HG03442 (cell line): ENCODE measurements at regions not wholly inside any gene's neighbourhood (a gene's known extent, or its start where the extent isn't known, plus 50 kb on each side); places are given as distances from the start of the nearest gene placed in this dataset.
A peak's percentile ranks its signal among the peaks of the same experiment; 100 is the strongest.
"Not testable (repeated sequence)": the region's sequence is repeated elsewhere in the genome, so short reads cannot be mapped to it uniquely, and the experiment has no call there.

Source experiments
- ATAC-seq: cut with Tn5 transposase; IDR thresholded peaks from one replicate; pipeline ENCODE4 v1.9.1; 2021; ENCODE audit warnings: mild to moderate bottlenecking, moderate library complexity; ENCODE audit not compliant: unreplicated experiment

DNA sequence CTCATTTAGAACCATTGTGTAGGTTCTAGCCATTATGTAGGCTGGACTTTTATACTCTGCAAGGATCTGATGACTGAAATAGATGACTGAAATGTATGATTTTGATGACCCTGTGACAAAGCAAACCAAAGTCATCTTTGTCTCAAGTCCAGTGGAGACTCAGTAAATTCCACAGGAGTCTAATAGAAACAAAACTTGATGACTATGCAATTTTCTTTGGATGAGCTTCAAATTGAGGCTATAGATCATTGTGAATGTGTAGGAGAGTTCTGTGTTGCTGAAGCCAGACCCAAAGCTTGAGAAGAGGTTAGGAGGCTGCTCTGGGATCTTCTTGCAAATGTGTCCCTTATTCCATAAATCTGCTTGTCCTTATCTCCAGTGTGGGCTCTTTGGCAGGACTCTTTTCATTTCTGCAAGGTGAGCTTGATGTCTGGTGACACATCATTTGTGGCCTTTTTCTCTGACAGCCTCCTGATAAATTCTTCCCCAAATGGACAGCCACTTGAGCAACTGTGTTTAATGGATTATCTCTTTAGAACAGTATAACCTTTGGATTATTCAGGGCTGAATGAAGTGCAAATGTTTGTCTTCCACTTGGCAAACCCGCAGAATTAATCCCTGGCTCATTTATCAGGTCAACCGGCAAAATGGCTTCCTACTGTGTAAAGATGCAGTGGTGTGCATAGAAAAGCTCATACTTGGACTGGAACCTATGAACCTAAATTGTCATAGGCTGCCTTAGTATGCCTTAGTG, 235.1 kb upstream of the ANKH start:
- ATAC-seq, result no peak

DNA sequence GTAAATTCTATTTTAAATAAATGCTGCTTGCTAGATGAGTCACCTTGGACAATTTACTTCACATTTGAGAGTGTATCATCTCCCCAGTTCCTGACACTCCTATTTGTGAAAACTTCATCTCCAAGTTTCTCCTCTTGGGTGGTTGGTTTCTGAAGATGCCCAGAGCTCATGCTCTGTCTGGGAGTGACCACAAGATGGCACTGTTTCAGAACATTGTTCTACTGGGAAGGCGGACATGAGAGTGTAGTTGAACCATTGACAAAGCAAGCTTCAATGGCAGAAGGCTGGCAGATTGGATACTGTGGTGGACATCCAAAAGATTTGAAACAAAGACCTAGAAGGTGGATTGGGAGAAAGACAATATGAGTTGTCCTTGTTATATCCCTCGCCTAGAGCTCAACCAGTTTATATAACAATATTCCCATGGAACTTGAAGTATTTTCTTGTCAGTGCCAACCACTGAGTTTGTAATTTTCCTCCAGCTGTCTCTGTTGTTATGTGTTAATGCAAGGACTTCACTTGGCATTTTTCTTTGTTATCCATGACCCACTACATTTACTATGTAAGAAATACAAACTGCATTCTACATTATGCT, 234.3 kb upstream of the ANKH start:
- ATAC-seq, result peak; percentile 93

DNA sequence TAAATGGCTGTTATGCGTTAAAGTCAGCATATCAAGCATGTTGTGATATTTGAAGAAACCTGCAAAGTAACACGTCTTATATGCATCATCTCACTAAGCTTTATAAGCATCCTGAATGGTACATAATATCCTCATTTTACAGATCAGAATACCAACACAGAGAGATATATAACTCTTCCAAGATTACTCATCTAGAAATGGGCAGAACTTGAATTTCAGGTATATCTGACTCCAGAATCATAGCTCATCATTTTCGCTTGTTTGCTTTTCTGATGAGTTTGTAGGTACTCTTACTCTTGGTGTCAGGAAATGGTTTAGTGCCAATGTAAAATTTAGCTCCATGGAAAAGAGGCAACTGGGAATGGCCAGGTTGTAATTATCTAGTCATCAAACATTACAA, 232.3 kb upstream of the ANKH start:
- no peak for ATAC-seq

DNA sequence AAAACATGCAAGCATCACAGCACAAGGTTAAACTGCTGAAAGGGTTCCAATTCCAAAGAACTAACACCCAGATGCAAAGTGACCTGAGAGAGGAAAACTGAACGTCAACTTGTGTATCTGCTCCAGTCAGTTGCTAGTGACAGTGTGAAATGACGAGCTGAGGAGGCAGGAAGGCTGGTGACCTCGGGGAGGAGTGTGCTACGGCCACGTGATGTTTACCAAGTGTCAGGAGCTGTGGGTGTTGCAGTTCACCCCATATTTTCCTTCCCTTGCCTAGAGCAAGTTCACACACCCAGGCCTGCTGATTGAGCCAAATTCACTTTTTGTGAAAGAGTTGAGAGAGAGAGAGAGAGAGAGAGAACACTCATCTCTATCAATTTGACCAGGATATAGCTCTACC, 231.6 kb upstream of the ANKH start:
- ATAC-seq, result no peak

DNA sequence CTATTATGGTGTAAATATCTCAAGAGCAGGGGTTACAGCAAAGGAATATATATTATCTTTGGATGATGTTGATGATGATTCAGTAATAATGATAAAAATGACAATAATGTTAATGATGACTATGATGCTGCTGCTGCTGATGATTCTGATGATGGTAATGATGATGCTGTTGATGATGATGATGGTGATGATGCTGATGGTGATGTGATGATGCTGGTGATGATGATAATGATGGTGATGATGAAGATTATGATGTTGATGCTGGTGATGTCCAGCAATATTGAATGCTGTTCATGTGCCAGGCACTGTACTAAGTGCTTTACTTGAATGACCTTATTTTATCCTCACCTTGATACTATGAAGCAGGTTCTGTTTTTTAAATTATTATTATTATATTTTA, 226.0 kb upstream of the ANKH start:
- no peak for ATAC-seq

DNA sequence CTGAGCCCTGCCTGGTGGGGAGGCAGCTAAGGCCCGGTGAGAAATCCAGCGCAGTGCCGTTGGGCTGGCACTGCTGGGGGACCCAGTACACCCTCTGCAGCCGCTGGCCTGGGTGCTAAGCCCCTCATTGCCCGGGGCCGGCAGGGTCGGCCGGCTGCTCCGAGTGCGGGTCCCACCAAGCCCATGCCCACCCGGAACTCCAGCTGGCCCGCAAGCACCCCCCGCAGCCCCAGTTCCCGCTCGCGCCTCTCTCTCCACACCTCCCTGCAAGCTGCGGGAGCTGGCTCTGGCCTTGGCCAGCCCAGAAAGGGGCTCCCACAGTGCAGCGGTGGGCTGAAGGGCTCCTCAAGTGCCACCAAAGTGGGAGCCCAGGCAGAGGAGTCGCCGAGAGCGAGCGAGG, 225.1 kb upstream of the ANKH start:
- ATAC-seq, result not testable (repeated sequence)

DNA sequence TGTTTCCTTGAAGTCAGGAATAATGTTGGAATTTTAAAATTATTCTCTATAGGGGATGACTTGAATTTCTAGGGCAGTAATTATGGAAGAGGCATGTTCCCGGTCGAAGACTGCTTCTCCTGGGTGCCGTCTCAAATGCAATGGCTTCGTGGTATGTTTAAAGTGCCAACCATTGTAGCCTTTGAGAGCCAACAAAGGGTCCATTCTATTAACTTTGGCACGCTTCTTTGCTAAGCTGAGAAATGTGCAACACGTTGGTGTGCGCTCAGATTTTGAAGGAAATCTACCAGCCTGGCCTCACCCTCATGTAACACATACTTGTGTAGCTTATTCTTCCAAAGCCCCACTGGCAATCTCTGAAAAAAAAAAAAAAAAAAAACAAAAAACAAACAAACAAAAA, 221.2 kb upstream of the ANKH start:
- no peak for ATAC-seq

DNA sequence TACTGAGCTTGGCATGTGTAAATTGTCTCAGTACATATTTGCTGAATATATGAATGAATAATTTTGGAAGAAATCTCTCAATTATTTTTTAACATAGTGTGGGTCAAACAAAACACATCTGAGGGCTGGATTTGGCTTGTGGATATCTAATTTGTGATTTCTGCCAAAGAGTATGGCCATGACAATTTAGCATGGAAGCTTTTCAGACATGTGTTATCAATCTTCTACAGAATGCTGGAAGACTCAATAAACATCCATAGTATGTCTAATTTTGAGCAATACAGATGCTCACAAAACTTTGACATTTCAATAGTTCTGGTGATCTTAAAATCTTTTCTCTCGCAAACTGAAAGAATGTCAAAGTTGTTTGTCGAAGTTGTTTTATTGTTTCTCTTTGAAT, 214.1 kb upstream of the ANKH start:
- no peak for ATAC-seq

DNA sequence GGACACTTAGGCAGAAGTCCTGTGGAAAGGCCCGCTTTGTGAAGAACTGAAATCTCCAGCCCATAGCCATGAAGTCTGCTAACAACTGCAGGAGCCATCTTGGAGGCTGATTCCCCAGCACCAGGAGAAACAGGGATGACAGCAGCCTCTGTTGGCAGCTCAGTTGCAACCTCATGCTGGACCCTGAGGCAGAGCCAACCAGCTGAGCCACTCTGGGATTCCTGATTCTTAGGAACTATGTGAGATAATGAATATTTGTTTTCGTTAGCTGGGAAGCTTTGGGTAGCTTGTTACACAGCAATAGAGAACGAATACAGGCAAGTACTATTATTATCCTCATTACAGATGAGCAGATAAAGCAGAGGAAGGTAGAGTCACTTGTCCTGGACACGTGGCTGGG, 210.5 kb upstream of the ANKH start:
- no peak for ATAC-seq

DNA sequence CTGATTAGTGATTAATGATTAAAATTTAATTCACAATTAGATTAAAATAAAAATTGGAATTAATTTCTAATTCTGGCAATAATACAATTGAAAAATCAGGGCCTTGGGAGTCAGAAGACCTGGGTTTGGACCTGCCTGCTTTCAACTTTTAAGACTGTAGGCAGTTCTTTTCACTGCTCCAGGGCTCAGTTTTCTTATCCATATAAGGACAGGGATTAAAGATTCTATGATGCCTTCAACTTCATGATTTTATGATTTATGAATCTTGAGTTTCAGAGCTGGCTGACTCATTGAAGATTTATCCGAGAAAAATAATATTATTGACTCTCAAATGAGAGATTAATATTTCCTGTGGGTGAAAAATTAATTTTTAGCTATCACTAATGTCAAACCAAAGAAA, 208.6 kb upstream of the ANKH start:
- ATAC-seq, result no peak

DNA sequence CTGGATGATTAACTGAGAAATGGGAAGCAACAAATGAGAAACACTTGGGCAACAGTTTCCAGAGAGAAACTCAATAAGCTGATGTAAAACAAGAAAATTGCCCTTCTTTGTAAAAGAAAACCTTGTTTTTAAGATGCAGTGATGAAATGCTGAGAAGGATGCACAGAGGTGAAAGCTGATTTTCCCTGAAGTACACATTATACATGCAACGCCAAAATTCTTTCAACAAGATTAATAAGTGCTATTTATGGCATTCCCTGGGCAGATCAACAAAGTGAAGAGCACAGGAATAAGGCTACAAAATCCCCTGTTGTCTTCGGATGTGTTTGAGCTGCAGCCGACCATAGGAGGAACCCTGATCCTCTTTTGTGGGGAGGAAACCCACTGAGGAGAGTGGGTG, 208.0 kb upstream of the ANKH start:
- ATAC-seq, result no peak

DNA sequence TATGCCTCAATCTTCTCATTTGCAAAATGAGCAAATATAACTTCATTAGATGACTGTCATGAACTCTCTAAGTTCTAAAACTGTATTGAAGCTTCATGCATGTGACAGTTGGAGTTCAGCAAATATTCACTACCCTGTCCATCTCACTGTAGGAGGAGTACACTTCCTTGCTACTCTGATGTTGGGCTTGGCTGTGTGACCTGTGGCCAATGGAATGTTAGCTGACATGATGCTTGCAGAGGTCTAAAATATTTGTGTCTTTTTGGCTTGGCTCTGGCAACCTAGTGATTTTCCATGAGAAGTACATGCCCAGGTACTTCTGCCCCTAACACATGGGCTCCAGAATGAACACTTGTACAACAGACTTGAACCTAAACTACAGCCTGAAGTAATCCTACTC, 203.1 kb upstream of the ANKH start:
- ATAC-seq, result no peak

DNA sequence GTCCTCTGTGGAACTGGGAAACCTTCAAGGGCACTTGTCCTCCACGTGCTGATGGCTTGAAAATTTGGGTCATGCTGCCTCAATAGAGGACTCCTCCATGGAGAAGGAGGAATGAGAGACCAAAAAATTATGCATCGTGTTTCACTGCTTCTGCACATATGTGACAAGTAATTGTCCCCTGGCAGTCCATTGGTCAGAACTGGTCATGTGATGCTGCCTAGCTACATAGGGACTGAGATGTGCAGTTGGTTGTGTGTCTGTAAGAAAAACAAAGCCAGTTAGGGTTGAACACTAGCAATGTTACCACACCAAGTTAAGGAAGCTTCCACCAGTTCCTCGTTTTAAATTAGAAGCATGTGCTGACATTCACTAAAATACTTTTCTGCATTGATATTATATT, 201.9 kb upstream of the ANKH start:
- ATAC-seq, result no peak

DNA sequence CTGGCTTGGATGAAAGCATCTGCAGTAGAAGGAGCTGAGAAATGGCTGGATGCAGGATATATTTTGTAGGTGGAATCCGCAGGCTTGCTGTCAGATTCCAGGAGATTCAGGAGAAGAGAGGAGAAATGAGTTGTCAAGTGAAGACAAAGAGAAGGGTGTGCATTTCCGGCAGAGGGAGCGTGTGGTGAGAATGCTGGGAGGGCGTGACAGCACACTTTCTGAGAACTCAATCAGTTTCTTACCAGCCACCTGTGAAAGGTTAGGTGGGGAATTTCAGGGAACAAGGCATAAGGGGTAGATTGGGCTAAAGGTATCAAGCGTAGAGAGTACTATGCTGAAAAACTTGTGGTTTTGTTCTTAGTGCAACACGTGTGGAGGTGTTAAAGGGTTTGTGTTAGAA, 199.3 kb upstream of the ANKH start:
- ATAC-seq, result no peak

DNA sequence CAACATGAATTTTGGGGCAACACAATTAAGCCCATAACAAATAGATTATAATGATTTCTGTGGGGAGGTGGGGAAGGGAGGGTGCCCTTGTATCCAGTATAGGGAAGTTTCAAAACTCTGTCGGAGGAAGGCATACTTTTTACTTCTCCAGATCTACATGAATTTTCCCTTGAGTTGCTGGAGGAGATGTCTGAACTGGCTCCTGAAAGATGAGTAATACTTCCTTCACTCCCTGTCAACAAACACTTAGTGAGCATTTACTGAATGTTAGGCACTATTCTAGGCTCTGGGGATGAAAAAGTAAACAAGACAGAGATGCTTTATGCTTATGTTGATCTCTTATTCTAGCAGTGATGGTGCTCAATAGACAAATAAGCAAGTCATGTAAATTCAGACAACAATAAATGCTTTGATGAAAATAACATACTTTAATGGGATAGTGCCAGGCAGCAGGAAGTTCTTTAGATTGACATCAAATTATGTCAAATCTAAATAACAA, 197.9 kb upstream of the ANKH start:
- ATAC-seq, result no peak

DNA sequence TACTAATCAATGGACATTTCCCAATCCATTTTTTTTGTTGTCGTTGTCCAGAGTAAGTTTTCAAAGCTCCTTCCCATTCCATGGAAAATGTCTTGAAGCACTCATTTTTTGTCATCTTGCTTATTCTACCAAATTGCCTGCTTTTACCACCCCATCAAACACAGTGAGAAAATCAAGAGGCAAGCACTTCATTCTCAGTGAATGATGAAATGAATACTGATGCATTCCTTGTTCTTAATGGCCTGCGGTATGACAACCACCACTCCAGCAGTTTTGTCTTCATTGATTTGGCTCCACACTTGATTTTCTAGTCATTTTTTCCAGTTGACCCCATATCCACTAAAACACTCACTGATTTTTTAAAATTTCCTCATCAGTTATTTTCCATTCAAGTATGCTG, 193.5 kb upstream of the ANKH start:
- ATAC-seq, result no peak

DNA sequence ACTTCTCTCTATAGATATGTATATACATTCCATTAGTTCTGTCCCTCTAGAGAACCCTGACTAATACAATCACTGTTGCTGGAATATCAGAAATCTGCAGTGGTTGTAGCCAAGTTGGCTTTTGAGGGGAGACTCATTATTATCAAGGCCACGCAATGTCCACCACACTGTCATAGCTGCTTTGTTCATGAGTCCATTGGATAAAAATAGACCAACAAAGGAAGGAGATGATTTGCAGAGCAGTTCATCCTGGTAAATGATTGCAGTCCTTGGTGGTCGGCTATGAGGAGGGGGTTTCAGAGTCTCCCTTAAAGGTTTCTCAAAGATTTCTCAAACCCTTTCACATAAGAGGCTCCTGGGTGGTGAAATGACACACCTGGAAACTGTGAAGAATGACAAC, 192.8 kb upstream of the ANKH start:
- no peak for ATAC-seq

DNA sequence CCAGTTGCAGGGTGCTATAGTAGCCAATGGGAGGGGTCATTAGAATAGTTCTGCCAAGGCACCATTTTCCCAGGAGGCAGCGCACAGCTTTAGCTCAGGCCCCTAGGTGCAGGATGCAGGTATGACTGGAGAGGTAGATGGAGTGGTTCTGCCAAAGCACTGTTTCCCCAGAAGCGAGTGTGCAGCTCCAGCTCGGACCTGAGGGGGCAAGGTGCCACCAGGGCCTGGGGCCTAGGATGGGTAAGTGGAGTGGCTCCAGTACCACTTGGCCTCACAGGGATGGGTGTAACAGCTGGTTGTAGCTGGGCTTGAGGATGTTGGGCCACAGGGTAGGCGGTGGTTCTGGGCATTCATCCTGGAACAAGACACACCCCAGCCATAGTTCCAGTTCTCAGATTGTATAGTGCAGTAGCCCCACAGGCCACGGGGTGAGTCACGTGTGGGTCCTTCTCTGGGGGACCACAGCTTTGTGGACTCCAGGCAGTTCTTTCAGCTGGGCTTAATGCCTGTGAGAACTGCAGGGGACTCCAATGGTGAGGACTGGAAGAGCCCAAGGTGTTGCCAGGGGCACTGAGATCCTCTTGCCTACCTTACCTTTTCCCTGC, 185.5 kb upstream of the ANKH start:
- no peak for ATAC-seq

DNA sequence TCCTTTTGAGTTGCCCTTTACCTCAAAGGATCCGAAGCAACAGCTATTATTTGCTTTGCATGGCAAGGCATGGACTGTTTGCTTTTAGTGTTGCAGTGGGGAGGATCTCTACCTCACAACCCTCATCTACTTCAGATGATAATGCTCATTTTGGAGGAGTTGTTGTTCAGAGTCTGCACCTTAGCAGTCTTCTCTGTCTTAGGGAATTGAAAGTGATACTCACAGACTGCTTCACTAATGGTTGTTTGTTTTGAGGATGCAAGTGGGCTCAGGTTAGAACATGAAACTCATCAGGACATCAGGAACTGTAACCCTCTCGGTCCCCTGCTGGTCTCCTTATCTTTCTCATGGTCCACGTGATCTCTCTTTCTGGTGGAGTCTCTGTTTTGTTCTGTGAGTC, 172.9 kb upstream of the ANKH start:
- no peak for ATAC-seq

DNA sequence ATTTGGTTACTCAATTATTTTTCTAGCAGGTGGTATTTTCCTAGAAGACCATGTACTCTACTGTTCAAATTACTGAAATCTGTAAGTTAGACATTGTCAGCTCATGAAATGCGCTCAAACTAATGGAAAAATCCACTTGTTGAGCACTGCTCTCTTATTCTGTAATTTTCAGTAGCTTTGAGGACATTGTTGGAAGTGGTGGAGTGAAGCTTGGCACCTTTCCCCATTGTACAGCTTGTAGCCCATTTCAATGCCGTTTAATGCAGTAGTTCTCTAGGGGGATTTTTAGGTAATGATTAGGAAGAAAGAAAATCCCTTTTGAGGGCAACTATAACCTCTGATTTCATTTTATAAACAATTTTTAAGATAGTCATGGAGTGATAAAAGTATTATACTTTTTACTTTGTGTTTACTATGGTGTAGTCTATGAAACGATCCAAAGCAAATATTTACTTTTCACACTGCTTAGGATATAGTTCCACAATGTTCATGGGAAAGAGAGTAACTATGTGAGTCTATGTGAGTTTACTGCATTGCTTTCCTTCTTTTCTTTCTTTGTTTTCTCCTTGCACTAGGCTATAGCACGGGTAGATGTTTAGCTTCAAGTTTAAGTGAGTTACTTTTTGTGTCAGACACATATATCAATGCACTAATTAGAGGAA, 165.8 kb upstream of the ANKH start:
- no peak for ATAC-seq

DNA sequence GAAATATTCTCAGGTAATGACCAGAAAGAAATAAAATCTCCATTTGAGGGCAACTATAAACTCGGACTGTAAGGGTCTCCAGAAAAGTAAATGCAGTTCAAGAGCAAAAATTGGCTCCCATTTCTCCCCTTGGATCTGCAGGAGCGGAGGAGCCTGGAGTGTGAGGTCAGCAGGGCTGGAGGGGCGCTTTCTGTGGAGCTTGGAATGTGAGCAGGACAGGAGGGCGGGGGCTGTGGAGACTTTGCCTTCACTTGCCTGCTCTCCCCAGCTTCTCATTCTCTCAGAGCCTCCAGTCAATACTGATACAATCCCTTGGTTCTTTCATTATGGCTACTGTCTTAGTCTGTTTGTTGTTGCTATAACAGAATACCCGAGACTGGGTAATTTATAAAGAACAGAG, 162.8 kb upstream of the ANKH start:
- ATAC-seq, result no peak

DNA sequence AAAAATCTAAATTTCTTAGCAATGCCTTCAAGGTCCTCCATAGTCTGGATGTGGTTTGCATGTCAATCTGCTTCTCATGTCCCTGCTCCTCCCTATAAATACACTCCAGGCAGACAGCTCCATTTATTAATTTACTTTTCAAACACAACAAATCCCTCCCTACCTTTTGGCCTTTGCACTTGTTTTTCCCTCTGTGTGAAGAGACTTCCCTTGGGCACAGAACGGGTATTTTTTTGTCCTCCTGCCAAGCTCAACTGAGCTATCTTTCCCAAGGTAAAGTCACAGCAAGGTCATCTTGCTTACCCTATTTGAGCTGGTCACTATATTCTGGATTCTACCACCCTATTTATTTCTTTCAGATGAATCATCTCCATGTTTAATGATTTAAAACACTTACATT, 159.6 kb upstream of the ANKH start:
- no peak for ATAC-seq
